ENCODE measurements at regions not wholly inside any gene's neighbourhood (a gene's known extent, or its start where the extent isn't known, plus 50 kb on each side); places are given as distances from the start of the nearest gene placed in this dataset.

DNA sequence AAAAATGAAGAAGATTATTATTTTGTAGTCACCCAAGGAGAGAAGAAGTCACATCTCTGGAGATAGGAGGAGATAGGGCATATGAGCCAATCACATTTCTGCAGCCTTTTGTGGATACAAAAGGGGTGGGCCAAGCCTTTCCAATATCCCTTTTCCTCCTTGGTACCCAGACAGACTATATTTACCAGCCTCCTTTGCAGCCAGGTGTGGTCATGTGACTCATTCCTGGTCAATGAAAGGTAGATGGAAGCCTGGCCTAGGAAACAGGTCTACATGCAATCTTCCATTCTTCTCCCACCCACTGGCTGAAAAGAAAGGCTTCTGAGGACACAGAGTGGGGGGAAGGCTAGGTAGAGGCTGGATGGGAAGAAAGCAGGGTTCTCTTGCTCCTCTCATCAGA, 58.1 kb upstream of the ERG start:
- no peak for DNase-seq (ENCODE audit: low read depth in 2 of 3, low spot score in 2 of 3)

DNA sequence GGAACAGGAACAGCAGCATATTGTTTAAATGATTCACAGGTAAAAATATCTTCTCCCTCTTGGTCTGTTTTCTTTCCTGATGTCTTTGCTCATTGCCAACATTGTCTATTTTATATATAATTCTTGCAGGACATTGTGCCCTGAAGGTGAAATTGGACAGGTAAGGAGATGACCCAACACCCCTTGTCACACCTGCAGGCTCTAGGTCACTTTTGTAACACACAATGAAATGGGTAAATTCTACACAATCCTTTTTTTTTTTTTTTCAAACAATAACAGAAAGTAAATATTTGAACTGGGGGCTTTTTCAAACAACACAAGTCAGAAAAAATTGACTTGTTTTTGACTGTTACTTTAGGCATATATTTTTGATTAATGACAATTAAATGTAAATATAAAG, 62.9 kb upstream of the ERG start:
- no peak for DNase-seq (ENCODE audit: low read depth in 2 of 3, low spot score in 2 of 3)

GRCh38 chr21:38561613-38562581, 63.6 kb upstream of the ERG start:
- no peak for DNase-seq (ENCODE audit: low read depth in 2 of 3, low spot score in 2 of 3)

DNA sequence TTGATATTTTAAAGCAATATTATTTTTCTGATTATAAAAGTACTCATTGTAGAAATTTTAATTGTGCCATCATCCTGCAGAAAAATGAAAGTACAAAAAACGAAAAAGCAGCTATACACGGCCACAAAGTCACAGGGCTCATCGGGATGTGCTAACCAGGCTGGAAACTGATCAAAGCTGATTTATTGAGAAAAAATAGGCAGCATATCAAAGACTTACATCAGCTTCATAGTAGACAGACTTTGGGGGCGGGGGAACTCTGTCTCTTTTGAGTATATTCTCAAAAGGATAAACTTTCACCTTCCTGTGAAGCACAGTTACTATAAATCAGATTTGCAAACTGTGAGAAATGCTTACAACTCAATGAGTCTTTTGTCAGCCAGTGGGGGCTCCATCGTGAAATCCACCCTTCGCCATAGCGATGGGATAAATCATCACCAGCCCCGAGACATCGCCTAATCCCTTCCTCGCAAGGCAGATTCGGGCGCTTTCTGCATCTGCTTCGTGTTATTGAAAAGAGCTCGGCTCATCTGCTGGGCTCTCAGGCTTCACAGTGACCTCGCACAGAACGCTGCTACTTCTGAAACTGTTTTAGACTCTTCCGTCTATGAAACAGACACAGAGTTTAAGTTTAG, 69.2 kb upstream of the ERG start:
- no peak for DNase-seq (ENCODE audit: low read depth in 2 of 3, low spot score in 2 of 3)

GRCh38 chr21:38567970-38568360, 69.7 kb upstream of the ERG start:
- DNase-seq (ENCODE audit: low read depth in 2 of 3, low spot score in 2 of 3): no peak

DNA sequence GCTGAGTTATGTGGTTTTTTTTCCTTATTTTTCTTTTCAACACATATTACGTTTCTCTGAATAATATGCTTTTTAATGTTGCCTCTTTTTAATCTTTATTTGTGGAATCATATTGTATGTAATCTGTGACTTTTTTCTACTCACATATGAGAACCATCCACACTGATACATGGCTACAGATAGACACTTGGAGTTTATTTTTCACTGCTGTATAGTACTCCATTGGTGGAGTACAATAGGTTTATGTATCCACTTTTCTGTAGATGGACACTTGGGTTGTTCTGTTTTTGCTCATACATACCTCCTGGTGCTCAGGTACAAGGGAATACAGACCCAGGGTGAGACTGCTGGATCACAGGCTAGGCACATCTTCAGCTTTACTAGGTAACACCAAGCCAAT, 71.5 kb upstream of the ERG start:
- no peak for DNase-seq (ENCODE audit: low read depth in 2 of 3, low spot score in 2 of 3)

DNA sequence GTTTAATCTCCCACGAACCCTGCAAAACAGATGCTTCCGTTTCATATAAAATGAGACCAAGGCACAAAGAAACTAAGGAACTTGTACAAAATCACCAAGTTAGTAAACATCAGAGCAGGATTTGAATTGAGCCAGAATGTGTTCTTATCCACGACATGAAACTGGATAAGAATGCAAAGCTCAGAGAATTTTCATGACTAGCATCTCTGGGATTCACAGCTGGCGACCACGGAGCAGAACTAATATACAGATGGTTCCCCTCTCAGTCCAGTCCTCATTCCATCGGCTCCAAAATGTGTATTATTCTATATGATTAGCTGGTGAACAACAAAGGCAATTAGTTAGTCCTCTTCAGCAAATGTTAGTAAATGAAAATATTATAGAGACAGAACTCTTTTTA, 72.3 kb upstream of the ERG start:
- no peak for DNase-seq (ENCODE audit: low read depth in 2 of 3, low spot score in 2 of 3)

- DNase-seq (ENCODE audit: low read depth in 2 of 3, low spot score in 2 of 3): no peak
Measured at GRCh38 chr21:38574895-38575575, 76.8 kb upstream of the ERG start.

- no peak for DNase-seq (ENCODE audit: low read depth in 2 of 3, low spot score in 2 of 3)
Measured at GRCh38 chr21:38577887-38578286, 79.6 kb upstream of the ERG start.

- DNase-seq (ENCODE audit: low read depth in 2 of 3, low spot score in 2 of 3): no peak
Measured at GRCh38 chr21:38590449-38591217, 92.4 kb upstream of the ERG start.

- DNase-seq (ENCODE audit: low read depth in 2 of 3, low spot score in 2 of 3): no peak
Measured at GRCh38 chr21:38591218-38591537, 92.9 kb upstream of the ERG start.

GRCh38 chr21:38596264-38597042, 98.2 kb upstream of the ERG start:
- DNase-seq (ENCODE audit: low read depth in 2 of 3, low spot score in 2 of 3): no peak

DNA sequence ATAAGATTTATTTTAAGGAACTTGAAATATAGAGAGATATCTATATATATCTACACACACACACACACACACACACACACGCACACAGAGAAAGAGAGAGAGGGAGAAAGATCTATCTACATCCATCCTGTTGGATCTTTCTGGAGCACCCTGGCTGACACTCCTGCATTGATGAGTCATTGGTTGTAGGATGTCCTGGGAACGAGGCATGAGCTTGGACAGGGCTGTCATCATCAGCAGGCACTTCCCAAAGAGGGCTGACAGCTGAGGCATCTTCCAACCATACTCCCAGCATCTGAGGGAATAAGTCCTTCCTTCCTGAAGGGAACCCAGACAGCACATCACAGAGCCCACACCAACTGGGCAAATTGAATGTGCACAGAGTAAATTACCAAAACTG, 99.1 kb upstream of the ERG start:
- DNase-seq (ENCODE audit: low read depth in 2 of 3, low spot score in 2 of 3): no peak

DNA sequence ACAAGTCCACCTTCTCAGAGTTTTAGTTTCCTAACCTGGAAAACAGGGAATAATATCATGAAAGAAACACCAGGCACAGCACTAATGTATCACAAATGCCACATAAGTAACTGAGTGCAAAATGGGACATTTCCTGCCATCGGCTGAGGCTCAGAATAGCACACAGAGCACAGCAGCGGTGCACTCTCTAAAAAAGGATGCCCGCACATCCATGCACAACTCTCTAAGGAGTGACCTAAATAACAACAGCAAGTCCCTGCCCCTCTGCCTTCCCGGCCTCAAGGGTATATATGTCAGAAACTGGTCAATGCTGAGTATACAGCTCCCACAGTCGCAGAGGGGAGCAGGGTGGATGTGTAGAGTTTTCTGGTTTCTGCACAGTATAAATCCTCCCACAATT, 100.1 kb upstream of the ERG start:
- DNase-seq (ENCODE audit: low read depth in 2 of 3, low spot score in 2 of 3): no peak

DNA sequence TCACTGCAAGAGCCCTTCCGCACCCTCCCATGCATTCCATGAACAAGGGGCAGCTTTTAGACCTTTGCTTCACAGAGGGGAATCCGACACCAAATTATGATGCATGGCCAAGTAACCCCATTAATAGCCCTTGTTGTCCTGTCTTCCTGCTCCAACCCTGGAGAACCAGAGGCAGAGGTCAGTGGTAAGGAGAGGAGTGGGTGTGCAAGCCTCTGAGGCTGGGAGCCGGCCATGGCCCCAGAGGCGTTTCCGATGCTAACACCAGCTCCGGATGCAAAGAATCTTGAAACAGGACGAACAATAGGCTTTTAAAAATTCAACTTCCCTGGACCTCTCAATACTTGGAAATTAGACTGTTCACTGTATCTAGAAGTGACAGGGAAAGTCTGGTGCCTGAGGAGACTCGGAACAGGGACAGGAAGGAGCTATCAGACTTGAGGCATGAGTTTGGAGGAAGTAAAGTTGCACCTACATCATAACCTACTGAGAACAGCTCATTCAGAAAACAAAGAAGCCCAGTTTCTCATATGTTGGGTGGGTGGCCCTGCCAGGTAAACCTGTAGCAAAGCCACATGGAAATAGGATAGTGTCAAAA, 101.2 kb upstream of the ERG start:
- no peak for DNase-seq (ENCODE audit: low read depth in 2 of 3, low spot score in 2 of 3)

DNA sequence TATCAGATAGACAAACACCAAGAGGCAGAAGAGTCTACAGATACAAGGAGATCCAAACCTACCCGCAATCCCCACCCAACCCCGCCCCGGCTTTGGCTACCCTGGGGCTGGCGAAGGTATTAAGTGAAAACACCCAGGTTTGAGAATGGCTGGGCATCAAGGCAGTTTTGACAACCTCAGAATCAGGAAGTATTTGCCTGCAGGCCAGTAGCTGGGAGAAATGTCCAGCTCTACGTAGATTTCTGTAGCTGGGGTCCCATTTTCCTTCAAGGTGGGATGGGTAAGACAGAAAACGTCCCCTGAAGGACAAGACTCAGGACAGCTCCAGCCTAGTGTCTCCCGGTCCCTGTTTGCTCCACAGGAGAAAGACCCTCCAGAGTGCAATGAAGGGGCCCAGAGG, 101.8 kb upstream of the ERG start:
- DNase-seq (ENCODE audit: low read depth in 2 of 3, low spot score in 2 of 3): no peak

DNA sequence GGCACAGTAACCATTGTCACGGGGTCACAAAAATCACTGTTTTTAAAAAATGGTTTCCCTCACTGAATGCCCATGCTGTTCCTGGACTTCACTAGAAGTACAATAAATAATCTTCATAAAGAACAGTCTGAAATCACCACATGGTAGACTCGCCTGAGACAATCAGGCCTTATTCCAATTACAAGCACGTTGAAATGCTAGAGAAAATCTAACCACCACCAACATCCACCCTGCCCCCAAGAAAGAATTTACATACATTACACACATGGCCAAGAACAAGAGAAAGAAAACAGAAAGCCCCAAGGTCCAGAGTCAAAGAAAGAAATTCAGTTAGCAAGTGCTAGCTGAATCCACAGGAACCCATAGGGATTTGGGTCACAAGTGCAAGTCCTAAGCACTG, 107.0 kb upstream of the ERG start:
- no peak for DNase-seq (ENCODE audit: low read depth in 2 of 3, low spot score in 2 of 3)

- no peak for DNase-seq (ENCODE audit: low read depth in 2 of 3, low spot score in 2 of 3)
Measured at GRCh38 chr21:38609580-38609979, 111.3 kb upstream of the ERG start.

DNA sequence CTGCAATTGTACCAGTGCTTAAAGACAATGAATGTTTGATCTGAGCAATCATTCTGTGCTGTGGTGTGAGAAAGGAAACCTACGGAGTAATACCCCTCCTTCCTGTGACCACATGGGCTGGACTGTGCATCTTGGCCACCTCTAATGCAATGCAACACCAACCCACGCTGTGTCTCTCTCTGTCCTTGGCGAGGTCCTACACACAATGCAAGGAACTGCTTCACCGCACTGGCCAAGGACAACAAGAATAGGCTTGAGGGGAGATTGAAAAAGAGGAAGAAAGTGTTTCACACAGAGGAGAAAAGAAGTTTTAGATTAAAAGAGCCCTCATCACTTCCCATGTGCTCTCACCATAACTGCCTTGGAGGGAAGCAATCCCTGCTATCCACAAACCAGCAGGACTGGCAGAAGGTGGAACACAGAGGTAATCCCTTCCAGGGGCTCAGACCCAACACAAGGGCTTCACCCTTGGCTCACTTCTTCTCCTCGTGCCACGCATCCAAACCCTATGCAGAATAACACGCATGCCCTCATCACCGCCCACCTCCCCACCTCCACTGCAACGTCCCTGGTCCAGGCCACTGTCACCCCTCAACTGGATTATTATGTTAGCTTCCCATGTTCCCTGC, 112.5 kb upstream of the ERG start:
- DNase-seq (ENCODE audit: low read depth in 2 of 3, low spot score in 2 of 3): no peak

GRCh38 chr21:38611277-38611676, 113.0 kb upstream of the ERG start:
- DNase-seq (ENCODE audit: low read depth in 2 of 3, low spot score in 2 of 3): no peak
